AG09319 (cell line): ENCODE measurements at regions not wholly inside any gene's neighbourhood (a gene's known extent, or its start where the extent isn't known, plus 50 kb on each side); places are given as distances from the start of the nearest gene placed in this dataset.

Source experiments
- DNase-seq: peaks from one replicate; pipeline ENCODE4 v3.0.0-alpha.2; 2010; ENCODE audit warnings: low read depth; ENCODE audit errors: extremely low read depth
- CTCF ChIP-seq: IDR thresholded peaks from 2 replicates; pipeline ENCODE4 v1.5.1; 2011; ENCODE audit warnings: low read depth, mild to moderate bottlenecking, inconsistent platforms, low read length, moderate library complexity

GRCh38 chrX:77162777-77163176, 284.4 kb upstream of the FGF16 start:
- TF ChIP-seq CTCF: no peak
- DNase-seq: no peak

- no peak for DNase-seq
- TF ChIP-seq CTCF: no peak
Measured at GRCh38 chrX:77167993-77168392, 279.2 kb upstream of the FGF16 start.

- TF ChIP-seq CTCF: no peak
- no peak for DNase-seq
Measured at GRCh38 chrX:77174680-77175519, 272.3 kb upstream of the FGF16 start.

GRCh38 chrX:77200663-77201062, 246.5 kb upstream of the FGF16 start:
- no peak for TF ChIP-seq CTCF
- no peak for DNase-seq

GRCh38 chrX:77223046-77223445, 224.1 kb upstream of the FGF16 start:
- no peak for TF ChIP-seq CTCF
- DNase-seq: no peak

- DNase-seq: no peak
- no peak for TF ChIP-seq CTCF
Measured at GRCh38 chrX:77264490-77264889, 182.7 kb upstream of the FGF16 start.

GRCh38 chrX:77275392-77275791, 171.8 kb upstream of the FGF16 start:
- no peak for TF ChIP-seq CTCF
- no peak for DNase-seq
